T-helper 17 cell (primary cell): ENCODE measurements at regions not wholly inside any gene's neighbourhood (a gene's known extent, or its start where the extent isn't known, plus 50 kb on each side); places are given as distances from the start of the nearest gene placed in this dataset.

Experiments used
- ATAC-seq: fragments of 150-1000 bp; cut with Tn5 transposase; 2 replicates; pipeline ENCODE4 v1.10.0; 2021; ENCODE audit warnings: mild to moderate bottlenecking, moderate library complexity
- DNase-seq, 3 donors: peaks; one replicate each; pipeline versions ENCODE4 v3.0.0 to v3.0.0-alpha.2; 2020 to 2021
- H3K9me3 ChIP-seq: one replicate; pipeline ENCODE4 v1.7.0; 2013; ENCODE audit warnings: low read length, mild to moderate bottlenecking; ENCODE audit not compliant: control insufficient read depth, poor library complexity, severe bottlenecking
- H3K27ac Mint-ChIP-seq: one replicate; pipeline ENCODE4 v1.8.0; 2022; ENCODE audit warnings: mild to moderate bottlenecking, moderate library complexity, mixed read lengths
- H3K27me3 Mint-ChIP-seq: one replicate; pipeline ENCODE4 v1.8.0; 2022; ENCODE audit warnings: mixed read lengths
- H3K36me3 Mint-ChIP-seq: one replicate; pipeline ENCODE4 v1.8.0; 2022; ENCODE audit warnings: low read depth, mixed read lengths
- H3K4me1 Mint-ChIP-seq: one replicate; pipeline ENCODE4 v1.8.0; 2022; ENCODE audit warnings: mild to moderate bottlenecking, mixed read lengths
- H3K4me3 Mint-ChIP-seq: one replicate; pipeline ENCODE4 v1.8.0; 2022; ENCODE audit warnings: mild to moderate bottlenecking, moderate library complexity, mixed read lengths

GRCh38 chrY:17368413-17368812, 511.6 kb downstream of the CDY2B start:
- Mint-ChIP-seq H3K36me3 (no peaks in the 10 kb centered on the region), H3K4me3 (no peak overlapping the region), H3K4me1 (no peaks in the 10 kb centered on the region), H3K27ac (no peak overlapping the region), H3K27me3 (no peaks in the 10 kb centered on the region)
- H3K9me3 ChIP-seq = no peaks in the 10 kb centered on the region
- DNase-seq = no peak
- no peak for ATAC-seq

- Mint-ChIP-seq H3K27ac (no peak overlapping the region), H3K4me1 (no peaks in the 10 kb centered on the region), H3K27me3 (no peaks in the 10 kb centered on the region), H3K36me3 (no peaks in the 10 kb centered on the region), H3K4me3 (no peak overlapping the region)
- no peaks in the 10 kb centered on the region for H3K9me3 ChIP-seq
- DNase-seq (no peak), ATAC-seq (no peak)
These were observed 513.6 kb downstream of the CDY2B start for GRCh38 chrY:17366400-17366799.

GRCh38 chrY:17339028-17339427, 541.0 kb downstream of the CDY2B start:
- ATAC-seq (no peak), DNase-seq (no peak)
- Mint-ChIP-seq H3K36me3 (no peaks in the 10 kb centered on the region), H3K4me1 (no peaks in the 10 kb centered on the region), H3K4me3 (no peak overlapping the region), H3K27me3 (no peaks in the 10 kb centered on the region), H3K27ac (no peak overlapping the region)
- no peaks in the 10 kb centered on the region for H3K9me3 ChIP-seq

- Mint-ChIP-seq H3K4me1 (no peaks in the 10 kb centered on the region), H3K27me3 (no peaks in the 10 kb centered on the region), H3K27ac (no peak overlapping the region), H3K36me3 (no peaks in the 10 kb centered on the region), H3K4me3 (no peak overlapping the region)
- H3K9me3 ChIP-seq = no peaks in the 10 kb centered on the region
- DNase-seq (no peak), ATAC-seq (no peak)
These were observed 549.3 kb downstream of the CDY2B start for GRCh38 chrY:17330733-17331132.

GRCh38 chrY:17319916-17320315, 560.1 kb downstream of the CDY2B start:
- ATAC-seq (no peak), DNase-seq (no peak)
- H3K36me3 Mint-ChIP-seq = no peaks in the 10 kb centered on the region
- no peaks in the 10 kb centered on the region for H3K27me3 Mint-ChIP-seq
- H3K4me1 Mint-ChIP-seq = no peaks in the 10 kb centered on the region
- no peak overlapping the region for H3K4me3 Mint-ChIP-seq
- no peaks in the 10 kb centered on the region for H3K9me3 ChIP-seq
- no peak overlapping the region for H3K27ac Mint-ChIP-seq

- no peaks in the 10 kb centered on the region for H3K9me3 ChIP-seq
- no peaks in the 10 kb centered on the region for H3K27me3 Mint-ChIP-seq
- H3K27ac Mint-ChIP-seq = no peak overlapping the region
- ATAC-seq = no peak
- no peak for DNase-seq
- H3K4me3 Mint-ChIP-seq = no peak overlapping the region
- no peaks in the 10 kb centered on the region for H3K4me1 Mint-ChIP-seq
- no peaks in the 10 kb centered on the region for H3K36me3 Mint-ChIP-seq
These were observed 561.4 kb downstream of the CDY2B start for GRCh38 chrY:17318631-17319030.

GRCh38 chrY:17277056-17277455, 603.0 kb downstream of the CDY2B start:
- Mint-ChIP-seq H3K27me3 (no peaks in the 10 kb centered on the region), H3K27ac (no peak overlapping the region), H3K4me1 (no peaks in the 10 kb centered on the region), H3K36me3 (no peaks in the 10 kb centered on the region), H3K4me3 (no peak overlapping the region)
- no peak for DNase-seq
- peaks cover 3% of the 10 kb centered on the region for H3K9me3 ChIP-seq
- ATAC-seq = no peak

- H3K36me3 Mint-ChIP-seq = no peaks in the 10 kb centered on the region
- ATAC-seq (no peak), DNase-seq (no peak)
- no peaks in the 10 kb centered on the region for H3K27me3 Mint-ChIP-seq
- no peaks in the 10 kb centered on the region for H3K4me1 Mint-ChIP-seq
- H3K27ac Mint-ChIP-seq = no peak overlapping the region
- no peak overlapping the region for H3K4me3 Mint-ChIP-seq
- no peaks in the 10 kb centered on the region for H3K9me3 ChIP-seq
These were observed 620.5 kb downstream of the CDY2B start for GRCh38 chrY:17259497-17259896.

- Mint-ChIP-seq H3K4me3 (no peak overlapping the region), H3K27ac (no peak overlapping the region), H3K36me3 (peaks cover 2% of the 10 kb centered on the region), H3K27me3 (no peaks in the 10 kb centered on the region), H3K4me1 (no peaks in the 10 kb centered on the region)
- no peaks in the 10 kb centered on the region for H3K9me3 ChIP-seq
- no peak for ATAC-seq
- DNase-seq = no peak
These were observed 641.6 kb downstream of the CDY2B start for GRCh38 chrY:17238406-17238805.

GRCh38 chrY:17235769-17236168, 644.3 kb downstream of the CDY2B start:
- no peaks in the 10 kb centered on the region for H3K9me3 ChIP-seq
- no peak overlapping the region for H3K4me3 Mint-ChIP-seq
- no peak overlapping the region for H3K27ac Mint-ChIP-seq
- ATAC-seq = no peak
- no peak for DNase-seq
- no peaks in the 10 kb centered on the region for H3K4me1 Mint-ChIP-seq
- no peaks in the 10 kb centered on the region for H3K27me3 Mint-ChIP-seq
- peaks cover 2% of the 10 kb centered on the region for H3K36me3 Mint-ChIP-seq

GRCh38 chrY:17233435-17234109, 646.4 kb downstream of the CDY2B start:
- DNase-seq (no peak), ATAC-seq (no peak)
- no peaks in the 10 kb centered on the region for H3K9me3 ChIP-seq
- H3K27me3 Mint-ChIP-seq = no peaks in the 10 kb centered on the region
- H3K36me3 Mint-ChIP-seq = peaks cover 2% of the 10 kb centered on the region
- H3K27ac Mint-ChIP-seq = no peak overlapping the region
- H3K4me3 Mint-ChIP-seq = no peak overlapping the region
- no peaks in the 10 kb centered on the region for H3K4me1 Mint-ChIP-seq

GRCh38 chrY:17231994-17232393, 648.0 kb downstream of the CDY2B start:
- H3K36me3 Mint-ChIP-seq = peaks cover 2% of the 10 kb centered on the region
- no peaks in the 10 kb centered on the region for H3K27me3 Mint-ChIP-seq
- no peak overlapping the region for H3K27ac Mint-ChIP-seq
- ATAC-seq (no peak), DNase-seq (no peak)
- H3K9me3 ChIP-seq = no peaks in the 10 kb centered on the region
- H3K4me1 Mint-ChIP-seq = no peaks in the 10 kb centered on the region
- no peak overlapping the region for H3K4me3 Mint-ChIP-seq

- Mint-ChIP-seq H3K27ac (no peak overlapping the region), H3K27me3 (no peaks in the 10 kb centered on the region), H3K4me3 (no peak overlapping the region), H3K36me3 (no peaks in the 10 kb centered on the region), H3K4me1 (no peaks in the 10 kb centered on the region)
- ATAC-seq = no peak
- DNase-seq = no peak
- no peaks in the 10 kb centered on the region for H3K9me3 ChIP-seq
These were observed 656.5 kb downstream of the CDY2B start for GRCh38 chrY:17223502-17223901.

GRCh38 chrY:17202395-17202794, 677.6 kb downstream of the CDY2B start:
- ATAC-seq = no peak

More at GRCh38 chrY:17202395-17202794, 677.6 kb downstream of the CDY2B start:
- no peaks in the 10 kb centered on the region for H3K9me3 ChIP-seq
- Mint-ChIP-seq H3K4me1 (no peaks in the 10 kb centered on the region), H3K27me3 (no peaks in the 10 kb centered on the region), H3K4me3 (no peak overlapping the region), H3K36me3 (no peaks in the 10 kb centered on the region), H3K27ac (no peak overlapping the region)
- no peak for DNase-seq
